Astrocyte (in vitro differentiated cells and primary cell): ENCODE measurements at regions not wholly inside any gene's neighbourhood (a gene's known extent, or its start where the extent isn't known, plus 50 kb on each side); places are given as distances from the start of the nearest gene placed in this dataset.

Source experiments
- EZH2 ChIP-seq: IDR thresholded peaks from 2 replicates; pipeline ENCODE4 v1.6.1; 2012; ENCODE audit warnings: mild to moderate bottlenecking, low read length, inconsistent platforms; ENCODE audit not compliant: insufficient read depth
- TF ChIP-seq, protein P1 (sequence below): IDR thresholded peaks from 2 replicates; pipeline ENCODE4 v1.5.1; 2011; ENCODE audit warnings: low read depth, mild to moderate bottlenecking, inconsistent platforms, low read length, moderate library complexity; ENCODE audit not compliant: insufficient read depth

DNA sequence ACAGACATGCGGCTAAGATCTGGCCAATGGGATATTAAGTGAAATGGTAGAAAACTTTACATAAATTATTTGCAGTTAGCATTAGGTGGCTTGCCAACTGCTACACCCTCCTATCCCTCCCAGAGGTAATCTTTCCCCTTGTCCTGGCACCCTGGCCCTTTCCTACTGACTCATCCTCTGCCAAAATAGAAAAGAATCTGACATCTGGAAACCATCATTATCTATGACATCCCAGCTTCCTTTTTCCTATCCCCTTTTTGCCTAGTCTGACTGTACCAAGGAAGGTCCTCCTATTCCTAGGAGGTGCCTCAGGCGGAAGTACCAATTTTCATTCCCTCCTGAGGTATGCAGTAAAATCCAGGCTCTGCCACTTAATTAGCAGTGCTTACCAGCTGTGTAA is 163.6 kb upstream of the KLF3 start:
- TF ChIP-seq, protein P1, sequence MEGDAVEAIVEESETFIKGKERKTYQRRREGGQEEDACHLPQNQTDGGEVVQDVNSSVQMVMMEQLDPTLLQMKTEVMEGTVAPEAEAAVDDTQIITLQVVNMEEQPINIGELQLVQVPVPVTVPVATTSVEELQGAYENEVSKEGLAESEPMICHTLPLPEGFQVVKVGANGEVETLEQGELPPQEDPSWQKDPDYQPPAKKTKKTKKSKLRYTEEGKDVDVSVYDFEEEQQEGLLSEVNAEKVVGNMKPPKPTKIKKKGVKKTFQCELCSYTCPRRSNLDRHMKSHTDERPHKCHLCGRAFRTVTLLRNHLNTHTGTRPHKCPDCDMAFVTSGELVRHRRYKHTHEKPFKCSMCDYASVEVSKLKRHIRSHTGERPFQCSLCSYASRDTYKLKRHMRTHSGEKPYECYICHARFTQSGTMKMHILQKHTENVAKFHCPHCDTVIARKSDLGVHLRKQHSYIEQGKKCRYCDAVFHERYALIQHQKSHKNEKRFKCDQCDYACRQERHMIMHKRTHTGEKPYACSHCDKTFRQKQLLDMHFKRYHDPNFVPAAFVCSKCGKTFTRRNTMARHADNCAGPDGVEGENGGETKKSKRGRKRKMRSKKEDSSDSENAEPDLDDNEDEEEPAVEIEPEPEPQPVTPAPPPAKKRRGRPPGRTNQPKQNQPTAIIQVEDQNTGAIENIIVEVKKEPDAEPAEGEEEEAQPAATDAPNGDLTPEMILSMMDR = no peak
- no peak for TF ChIP-seq EZH2
